Left ventricle myocardium inferior (tissue), 1 donor: ENCODE measurements at regions not wholly inside any gene's neighbourhood (a gene's known extent, or its start where the extent isn't known, plus 50 kb on each side); places are given as distances from the start of the nearest gene placed in this dataset.

Experiments
- DNase-seq: peaks from one replicate; pipeline ENCODE4 v3.0.0-alpha.2; 2020
- H3K27ac ChIP-seq: fragments of 200-600 bp; replicated peaks from 2 replicates; pipeline ENCODE4 v1.8.0; 2021
- H3K27me3 ChIP-seq: fragments of 200-600 bp; 2 replicates; pipeline ENCODE4 v1.8.0; 2021; ENCODE audit warnings: low read depth
- H3K36me3 ChIP-seq: fragments of 200-600 bp; 2 replicates; pipeline ENCODE4 v1.8.0; 2021
- H3K4me1 ChIP-seq: fragments of 200-600 bp; 2 replicates; pipeline ENCODE4 v1.8.0; 2021
- H3K4me3 ChIP-seq: fragments of 200-600 bp; 2 replicates; pipeline ENCODE4 v1.8.0; 2021; ENCODE audit warnings: mild to moderate bottlenecking, moderate library complexity
- H3K9me3 ChIP-seq: fragments of 200-600 bp; replicated peaks from 2 replicates; pipeline ENCODE4 v1.8.0; 2021
- intact Hi-C: fragments of 100-400 bp; cut with micrococcal nuclease; formaldehyde crosslinking; loops from one replicate; pipeline ENCODE4 v1.11.0; 2022
- TF ChIP-seq, protein P1 (sequence below): fragments of 200-600 bp; IDR thresholded peaks from 2 replicates; pipeline ENCODE4 v1.8.0; 2021; ENCODE audit warnings: antibody characterized with exemption, mild to moderate bottlenecking, borderline replicate concordance
- donor health status: DM: no; HTN: yes; CAD: no; lungs with severe emphysema.

DNA sequence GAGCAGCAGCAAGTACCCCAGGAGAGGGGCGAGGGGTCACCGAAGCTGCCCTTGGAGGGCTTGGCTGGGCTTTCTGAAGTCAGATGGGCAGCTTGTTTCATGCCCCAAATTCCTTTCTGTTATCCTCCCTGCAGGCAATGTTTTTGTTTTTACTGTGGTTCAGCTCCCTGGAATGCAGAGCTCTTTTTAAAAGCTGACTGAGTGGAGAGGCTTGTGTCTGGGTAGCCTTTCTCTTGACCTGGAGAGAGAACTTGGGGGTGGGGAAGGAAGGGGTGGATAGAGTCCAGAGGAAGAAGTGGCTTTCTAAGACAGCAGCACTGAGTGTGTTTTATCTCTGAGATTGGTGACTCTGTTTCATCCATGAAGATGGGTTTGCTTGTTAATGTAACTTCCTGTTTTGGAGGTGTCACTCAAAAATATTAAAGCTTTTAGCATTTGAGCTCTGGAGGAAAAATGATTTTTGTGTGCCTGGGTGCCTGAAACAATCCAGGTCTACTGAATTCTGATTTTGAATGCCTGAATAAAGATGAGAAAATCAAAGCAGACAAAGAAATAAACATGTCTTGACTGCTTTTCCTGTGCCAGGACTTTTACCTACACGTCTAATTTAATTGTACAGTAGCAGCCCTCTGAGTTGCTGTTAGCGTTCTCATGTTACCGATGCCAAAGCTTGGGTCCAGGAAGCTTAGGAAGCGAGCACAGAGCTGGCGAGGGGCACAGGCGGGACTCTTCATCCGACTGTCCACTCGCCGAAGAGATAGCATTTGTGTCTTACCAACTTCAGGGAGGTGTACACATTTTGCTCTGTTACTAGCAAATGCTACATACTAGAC is 78.2 kb upstream of the EEF1E1 start:
- Histone ChIP-seq H3K27me3 (peaks cover 5% of the 10 kb centered on the region), H3K4me3 (no peak overlapping the region), H3K27ac (no peak overlapping the region), H3K4me1 (peaks cover 15% of the 10 kb centered on the region), H3K9me3 (no peaks in the 10 kb centered on the region), H3K36me3 (no peaks in the 10 kb centered on the region)
- TF ChIP-seq, protein P1, sequence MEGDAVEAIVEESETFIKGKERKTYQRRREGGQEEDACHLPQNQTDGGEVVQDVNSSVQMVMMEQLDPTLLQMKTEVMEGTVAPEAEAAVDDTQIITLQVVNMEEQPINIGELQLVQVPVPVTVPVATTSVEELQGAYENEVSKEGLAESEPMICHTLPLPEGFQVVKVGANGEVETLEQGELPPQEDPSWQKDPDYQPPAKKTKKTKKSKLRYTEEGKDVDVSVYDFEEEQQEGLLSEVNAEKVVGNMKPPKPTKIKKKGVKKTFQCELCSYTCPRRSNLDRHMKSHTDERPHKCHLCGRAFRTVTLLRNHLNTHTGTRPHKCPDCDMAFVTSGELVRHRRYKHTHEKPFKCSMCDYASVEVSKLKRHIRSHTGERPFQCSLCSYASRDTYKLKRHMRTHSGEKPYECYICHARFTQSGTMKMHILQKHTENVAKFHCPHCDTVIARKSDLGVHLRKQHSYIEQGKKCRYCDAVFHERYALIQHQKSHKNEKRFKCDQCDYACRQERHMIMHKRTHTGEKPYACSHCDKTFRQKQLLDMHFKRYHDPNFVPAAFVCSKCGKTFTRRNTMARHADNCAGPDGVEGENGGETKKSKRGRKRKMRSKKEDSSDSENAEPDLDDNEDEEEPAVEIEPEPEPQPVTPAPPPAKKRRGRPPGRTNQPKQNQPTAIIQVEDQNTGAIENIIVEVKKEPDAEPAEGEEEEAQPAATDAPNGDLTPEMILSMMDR, result no peak
- no peak for DNase-seq
- intact Hi-C loops, result no loop called here

DNA sequence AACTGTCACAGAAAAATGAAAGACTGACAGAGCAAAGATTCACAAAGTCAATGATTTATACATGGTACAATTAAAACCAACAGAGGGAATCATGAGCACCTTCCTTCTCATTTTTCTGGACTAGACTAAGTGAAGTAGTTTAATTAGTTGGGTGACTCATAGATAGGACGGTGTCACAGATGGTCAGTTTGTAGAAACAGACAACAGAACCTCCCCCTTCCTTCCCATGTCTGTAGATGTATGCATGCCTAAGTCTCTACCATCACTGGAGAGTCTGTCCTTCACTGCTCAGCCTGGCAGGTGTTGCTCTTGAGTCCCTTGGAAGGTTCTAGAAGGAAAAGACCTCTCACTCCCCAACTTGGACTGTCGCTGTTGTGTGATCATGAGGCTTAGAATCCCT is 75.4 kb upstream of the EEF1E1 start:
- H3K4me3 ChIP-seq, result no peak overlapping the region
- H3K27me3 ChIP-seq, result peaks cover 5% of the 10 kb centered on the region
- no peaks in the 10 kb centered on the region for H3K9me3 ChIP-seq
- intact Hi-C loops, result no loop called here
- H3K4me1 ChIP-seq, result peaks cover 7% of the 10 kb centered on the region
- TF ChIP-seq, protein P1, result no peak
- no peak overlapping the region for H3K27ac ChIP-seq
- no peak for DNase-seq
- no peaks in the 10 kb centered on the region for H3K36me3 ChIP-seq

DNA sequence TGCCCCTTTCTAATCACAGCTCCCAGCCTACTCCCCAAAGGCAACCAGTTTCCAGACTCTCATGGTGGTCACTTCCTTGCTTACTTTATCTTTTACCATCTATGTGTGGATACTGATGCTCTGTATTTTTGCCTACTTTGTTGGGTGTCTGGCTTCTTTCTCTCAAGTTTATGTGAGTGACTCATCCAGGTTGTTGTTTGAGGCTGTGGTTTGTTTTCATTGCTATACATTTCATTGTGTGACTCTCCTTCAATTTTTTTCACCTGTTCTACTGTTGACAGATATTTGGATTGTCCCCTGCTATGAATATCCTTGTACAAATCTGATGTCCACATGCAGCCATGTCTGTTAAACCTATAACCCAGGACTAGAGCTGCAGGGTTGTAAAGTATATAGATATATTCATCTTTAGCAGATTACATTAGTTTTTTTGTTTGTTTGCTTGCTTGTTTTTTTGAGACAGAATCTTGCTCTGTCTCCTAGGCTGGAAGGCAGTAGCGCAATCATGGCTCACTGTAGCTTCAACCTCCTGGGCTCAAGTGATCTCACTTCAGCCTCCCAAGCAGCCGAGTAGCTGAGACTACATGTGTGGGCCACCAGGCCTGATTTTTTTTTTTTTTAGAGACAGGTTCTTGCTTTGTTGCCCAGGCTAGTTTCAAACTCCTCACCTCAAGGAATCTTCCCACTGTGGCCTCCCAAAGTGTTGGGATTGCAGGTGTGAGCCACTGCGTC is 72.9 kb upstream of the EEF1E1 start:
- no peak for DNase-seq
- H3K4me3 ChIP-seq, result no peak overlapping the region
- H3K27me3 ChIP-seq, result peaks cover 5% of the 10 kb centered on the region
- H3K36me3 ChIP-seq, result no peaks in the 10 kb centered on the region
- intact Hi-C loops, result no loop called here
- H3K9me3 ChIP-seq, result no peaks in the 10 kb centered on the region
- H3K27ac ChIP-seq, result no peak overlapping the region
- TF ChIP-seq, protein P1, result no peak
- H3K4me1 ChIP-seq, result no peaks in the 10 kb centered on the region

DNA sequence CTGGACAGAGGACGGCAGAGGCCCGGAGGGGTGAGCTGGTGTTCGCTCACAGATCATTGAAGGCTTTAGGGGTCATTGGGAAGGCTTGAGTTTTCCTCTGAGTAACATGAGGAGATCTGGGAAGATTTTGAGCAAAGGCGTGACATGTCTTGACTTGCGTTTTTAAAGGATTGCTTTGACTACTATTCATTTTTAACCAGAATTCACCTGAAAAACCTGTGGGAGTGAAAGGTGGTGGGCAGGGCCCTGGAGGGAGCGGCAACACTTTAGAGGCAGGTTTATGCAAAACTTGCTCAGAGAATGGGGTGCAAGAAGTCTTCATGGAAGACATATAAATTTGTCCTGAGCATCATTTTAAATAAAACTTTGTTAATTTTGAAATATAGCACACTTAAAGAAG is 72.2 kb upstream of the EEF1E1 start:
- Histone ChIP-seq H3K27ac (no peak overlapping the region), H3K36me3 (no peaks in the 10 kb centered on the region), H3K27me3 (peaks cover 2% of the 10 kb centered on the region), H3K4me3 (no peak overlapping the region), H3K9me3 (no peaks in the 10 kb centered on the region), H3K4me1 (no peaks in the 10 kb centered on the region)
- TF ChIP-seq, protein P1, result no peak
- intact Hi-C loops, result no loop called here
- no peak for DNase-seq

DNA sequence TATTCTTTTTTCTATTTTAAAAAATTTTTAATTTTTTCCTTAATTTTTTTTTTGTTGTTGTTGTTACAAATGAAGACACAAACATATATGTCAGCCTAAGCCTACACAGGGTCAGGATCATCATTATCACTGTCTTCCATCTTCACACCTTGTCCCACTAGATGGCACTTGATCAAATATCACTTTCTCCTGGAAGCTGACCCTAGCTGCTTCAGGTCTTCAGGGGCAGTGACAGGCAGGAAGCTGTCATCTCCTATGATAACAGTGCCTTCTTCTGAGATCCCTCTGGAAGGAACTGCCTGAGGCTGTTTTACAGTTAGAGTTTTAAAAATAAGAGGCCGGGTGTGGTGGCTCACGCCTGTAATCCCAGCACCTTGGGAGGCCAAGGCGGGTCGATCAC is 70.2 kb upstream of the EEF1E1 start:
- Histone ChIP-seq H3K27ac (no peak overlapping the region), H3K4me1 (no peaks in the 10 kb centered on the region), H3K4me3 (no peak overlapping the region), H3K36me3 (no peaks in the 10 kb centered on the region), H3K27me3 (no peaks in the 10 kb centered on the region), H3K9me3 (no peaks in the 10 kb centered on the region)
- TF ChIP-seq, protein P1, result no peak
- intact Hi-C loops, result no loop called here
- DNase-seq, result no peak
